Smooth muscle cell (in vitro differentiated cells): ENCODE measurements at regions not wholly inside any gene's neighbourhood (a gene's known extent, or its start where the extent isn't known, plus 50 kb on each side); places are given as distances from the start of the nearest gene placed in this dataset.
"Not testable (repeated sequence)": the region's sequence is repeated elsewhere in the genome, so short reads cannot be mapped to it uniquely, and the experiment has no call there.

Experiments used
- DNase-seq: peaks from one replicate; lab custom pipeline; 2025; ENCODE audit not compliant: unreplicated experiment; lab: John Stamatoyannopoulos, UW
- H2AFZ ChIP-seq: fragments of 200-600 bp; sonication (generic); 2 replicates; pipeline ENCODE4 v1.6.0; 2016; ENCODE audit warnings: antibody characterized with exemption, low read depth, mild to moderate bottlenecking
- H3F3A ChIP-seq: fragments of 200-600 bp; sonication (generic); 2 replicates; pipeline ENCODE4 v1.6.0; 2017; ENCODE audit warnings: antibody characterized with exemption, low read depth
- H3K27ac ChIP-seq: fragments of 200-600 bp; sonication (generic); 2 replicates; pipeline ENCODE4 v1.5.1; 2016; ENCODE audit warnings: low read depth, mild to moderate bottlenecking
- H3K27me3 ChIP-seq: fragments of 200-600 bp; sonication (generic); 2 replicates; pipeline ENCODE4 v1.6.1; 2016; ENCODE audit warnings: low read depth, mild to moderate bottlenecking
- H3K36me3 ChIP-seq: fragments of 200-600 bp; sonication (generic); 2 replicates; pipeline ENCODE4 v1.5.1; 2016; ENCODE audit warnings: low read depth
- H3K4me1 ChIP-seq: fragments of 200-600 bp; sonication (generic); 2 replicates; pipeline ENCODE4 v1.5.1; 2016; ENCODE audit warnings: low read depth
- H3K4me2 ChIP-seq: fragments of 200-600 bp; sonication (generic); 2 replicates; pipeline ENCODE4 v1.6.0; 2016; ENCODE audit warnings: mild to moderate bottlenecking
- H3K4me3 ChIP-seq: fragments of 200-600 bp; sonication (generic); 2 replicates; pipeline ENCODE4 v1.5.1; 2016; ENCODE audit warnings: mild to moderate bottlenecking
- H3K79me2 ChIP-seq: fragments of 200-600 bp; sonication (generic); 2 replicates; pipeline ENCODE4 v1.6.0; 2016; ENCODE audit warnings: low read depth, mild to moderate bottlenecking
- H3K9ac ChIP-seq: fragments of 200-600 bp; sonication (generic); 2 replicates; pipeline ENCODE4 v1.6.0; 2016; ENCODE audit warnings: low read depth
- H3K9me3 ChIP-seq: fragments of 200-600 bp; sonication (generic); replicated peaks from 2 replicates; pipeline ENCODE4 v1.5.1; 2016; ENCODE audit warnings: low read depth
- H4K20me1 ChIP-seq: fragments of 200-600 bp; sonication (generic); 2 replicates; pipeline ENCODE4 v1.6.0; 2016; ENCODE audit warnings: low read depth
- WGBS: methylation state at CpG from one replicate; pipeline ENCODE4 v1.1.7; 2016; ENCODE audit warnings: low lambda C conversion rate; 5-methylcytosine and 5-hydroxymethylcytosine counted together

- no CpG with 5 or more reads among the region's 6 CpGs for WGBS
- not testable (repeated sequence) for H3K9ac ChIP-seq
These were observed 763.3 kb downstream of the SPATA31A7 start for GRCh38 chr9:61953108-61953507.

GRCh38 chr9:61971635-61972034 is 781.8 kb downstream of the SPATA31A7 start:
- not testable (repeated sequence) for H3K9me3 ChIP-seq, H3K4me2 ChIP-seq, H3F3A ChIP-seq, H3K36me3 ChIP-seq, H3K27me3 ChIP-seq, H3K4me1 ChIP-seq, H3K79me2 ChIP-seq, H3K9ac ChIP-seq, H3K27ac ChIP-seq, H3K4me3 ChIP-seq, DNase-seq, H2AFZ ChIP-seq, H4K20me1 ChIP-seq
- 74% methylated on average over 8 of the region's 9 CpGs for whole genome bisulfite sequencing

More at GRCh38 chr9:61953108-61953507, 763.3 kb downstream of the SPATA31A7 start:
- H3K79me2 ChIP-seq, DNase-seq, H3K27ac ChIP-seq, H3K27me3 ChIP-seq, H3K9me3 ChIP-seq, H3K4me3 ChIP-seq, H3K36me3 ChIP-seq, H3F3A ChIP-seq, H4K20me1 ChIP-seq, H2AFZ ChIP-seq, H3K4me1 ChIP-seq, H3K4me2 ChIP-seq: not testable (repeated sequence)

GRCh38 chr9:61974501-61974900 is 784.7 kb downstream of the SPATA31A7 start:
- H3K4me3 ChIP-seq, H3K27ac ChIP-seq, H3K9me3 ChIP-seq, H3K9ac ChIP-seq, H3K4me1 ChIP-seq, H3K27me3 ChIP-seq, H2AFZ ChIP-seq, H4K20me1 ChIP-seq, H3F3A ChIP-seq, H3K36me3 ChIP-seq, H3K79me2 ChIP-seq, H3K4me2 ChIP-seq, DNase-seq: not testable (repeated sequence)
- 84% methylated on average over 6 of the region's 9 CpGs for WGBS

GRCh38 chr9:61976318-61976717 is 786.5 kb downstream of the SPATA31A7 start:
- H3K4me1 ChIP-seq, H3K27ac ChIP-seq, H3F3A ChIP-seq, H3K4me3 ChIP-seq, H3K9ac ChIP-seq, H4K20me1 ChIP-seq, H3K27me3 ChIP-seq, H3K9me3 ChIP-seq, H3K36me3 ChIP-seq, H2AFZ ChIP-seq, H3K79me2 ChIP-seq, DNase-seq, H3K4me2 ChIP-seq: not testable (repeated sequence)
- 79% methylated on average over 10 of the region's 15 CpGs for WGBS

- not testable (repeated sequence) for H3K9ac ChIP-seq, H3F3A ChIP-seq, DNase-seq, H3K4me3 ChIP-seq, H3K4me1 ChIP-seq, H3K79me2 ChIP-seq, H3K27ac ChIP-seq, H3K9me3 ChIP-seq, H3K4me2 ChIP-seq, H4K20me1 ChIP-seq, H3K27me3 ChIP-seq, H3K36me3 ChIP-seq, H2AFZ ChIP-seq
- WGBS = 93% methylated on average over 16 of the region's 16 CpGs
These were observed 792.9 kb downstream of the SPATA31A7 start for GRCh38 chr9:61982727-61983126.

- not testable (repeated sequence) for H3K27ac ChIP-seq, H3K36me3 ChIP-seq, H3F3A ChIP-seq, H3K4me3 ChIP-seq, H4K20me1 ChIP-seq, H3K9ac ChIP-seq, H3K9me3 ChIP-seq, H2AFZ ChIP-seq, H3K79me2 ChIP-seq, H3K4me1 ChIP-seq, DNase-seq, H3K27me3 ChIP-seq, H3K4me2 ChIP-seq
- 65% methylated on average over 2 of the region's 8 CpGs for WGBS
These were observed 793.6 kb downstream of the SPATA31A7 start for GRCh38 chr9:61983441-61983840.

- H3K9ac ChIP-seq, H3F3A ChIP-seq, H3K4me1 ChIP-seq: not testable (repeated sequence)
These were observed 794.1 kb downstream of the SPATA31A7 start for GRCh38 chr9:61983954-61984353.

GRCh38 chr9:61984513-61984912 is 794.7 kb downstream of the SPATA31A7 start:
- not testable (repeated sequence) for H3K9me3 ChIP-seq, H4K20me1 ChIP-seq, H3K4me2 ChIP-seq, H3K36me3 ChIP-seq, H3K4me1 ChIP-seq, H3K4me3 ChIP-seq, H3K27me3 ChIP-seq, H2AFZ ChIP-seq, DNase-seq, H3K9ac ChIP-seq, H3K79me2 ChIP-seq, H3K27ac ChIP-seq, H3F3A ChIP-seq
- WGBS = 88% methylated on average over 5 of the region's 5 CpGs

More at GRCh38 chr9:61983954-61984353, 794.1 kb downstream of the SPATA31A7 start:
- H3K9me3 ChIP-seq, H2AFZ ChIP-seq, H3K36me3 ChIP-seq, H3K4me2 ChIP-seq, DNase-seq, H3K4me3 ChIP-seq, H3K27me3 ChIP-seq, H3K27ac ChIP-seq, H4K20me1 ChIP-seq, H3K79me2 ChIP-seq: not testable (repeated sequence)
- WGBS = 93% methylated on average over 7 of the region's 9 CpGs

- not testable (repeated sequence) for DNase-seq, H3K79me2 ChIP-seq, H3K9me3 ChIP-seq, H3K9ac ChIP-seq, H3K4me1 ChIP-seq, H3K27me3 ChIP-seq, H2AFZ ChIP-seq, H4K20me1 ChIP-seq, H3K4me2 ChIP-seq, H3K36me3 ChIP-seq, H3F3A ChIP-seq, H3K4me3 ChIP-seq, H3K27ac ChIP-seq
- 95% methylated on average over 4 of the region's 6 CpGs for WGBS
These were observed 802.3 kb downstream of the SPATA31A7 start for GRCh38 chr9:61992110-61992509.
